ENCODE measurements at regions not wholly inside any gene's neighbourhood (a gene's known extent, or its start where the extent isn't known, plus 50 kb on each side); places are given as distances from the start of the nearest gene placed in this dataset.

DNA sequence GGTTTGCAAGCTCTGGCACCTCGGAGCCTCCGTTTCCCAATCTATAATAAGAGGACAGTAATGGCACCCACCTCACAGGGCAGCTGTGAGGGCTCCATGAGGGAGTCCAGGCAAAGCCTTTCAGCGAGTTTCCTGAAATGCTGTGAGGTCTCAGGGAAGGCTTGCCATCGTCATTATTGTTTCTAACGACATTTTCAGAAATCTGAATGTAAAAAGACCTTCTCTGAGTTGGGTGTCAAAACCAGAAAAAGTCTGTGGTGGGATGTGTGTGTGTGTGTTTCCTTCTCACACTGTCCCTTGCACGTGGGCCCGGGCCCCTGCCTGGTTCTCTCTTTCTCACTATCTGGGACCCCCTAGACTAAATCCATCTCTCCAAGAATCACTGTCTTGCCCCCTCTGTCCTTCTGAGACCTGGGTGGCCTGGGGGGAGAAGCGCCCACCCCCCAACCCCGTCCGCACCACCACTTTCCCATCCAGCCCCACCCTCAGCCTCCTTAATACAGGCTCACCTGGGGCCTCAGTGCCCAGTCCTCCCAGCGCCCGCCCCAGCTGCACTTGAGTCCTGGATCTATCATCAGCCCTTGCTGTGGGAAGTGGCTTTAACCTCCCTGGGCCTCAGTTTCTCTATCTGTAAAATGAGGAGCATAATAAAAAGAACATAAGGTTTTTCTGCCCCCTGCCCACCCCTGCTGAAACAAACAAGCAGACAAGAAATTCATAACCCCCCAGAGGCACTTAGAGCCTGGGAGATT is 180.3 kb downstream of the C9orf50 start:
- no peak for TF ChIP-seq GATA3 (IDR thresholded peaks at IDR 0.05; ENCODE audit: low read depth, low read length)
- no peak for TF ChIP-seq GATA2 (IDR thresholded peaks at IDR 0.05; ENCODE audit: low read depth, low read length)

DNA sequence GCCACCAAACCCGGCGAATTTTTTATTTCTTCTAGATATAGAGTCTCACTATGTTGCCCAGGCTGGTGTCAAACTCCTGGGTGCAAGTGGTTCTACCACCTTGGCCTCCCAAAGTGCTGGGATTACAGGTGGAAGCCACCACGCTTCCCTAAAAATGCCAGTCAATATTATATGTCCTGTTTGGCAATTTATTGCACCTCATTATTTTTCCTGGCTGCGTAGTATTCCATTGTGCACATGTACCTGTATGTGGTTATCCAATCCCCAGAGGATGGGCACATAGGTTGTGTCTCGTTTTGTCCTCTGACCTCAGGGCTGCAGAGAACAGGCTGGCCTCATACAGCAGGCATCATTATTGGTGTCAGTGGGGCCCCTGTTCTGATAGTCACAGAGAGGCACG is 181.7 kb downstream of the C9orf50 start:
- TF ChIP-seq GATA3 (IDR thresholded peaks at IDR 0.05; ENCODE audit: low read depth, low read length) (no peak), GATA2 (IDR thresholded peaks at IDR 0.05; ENCODE audit: low read depth, low read length) (no peak)

DNA sequence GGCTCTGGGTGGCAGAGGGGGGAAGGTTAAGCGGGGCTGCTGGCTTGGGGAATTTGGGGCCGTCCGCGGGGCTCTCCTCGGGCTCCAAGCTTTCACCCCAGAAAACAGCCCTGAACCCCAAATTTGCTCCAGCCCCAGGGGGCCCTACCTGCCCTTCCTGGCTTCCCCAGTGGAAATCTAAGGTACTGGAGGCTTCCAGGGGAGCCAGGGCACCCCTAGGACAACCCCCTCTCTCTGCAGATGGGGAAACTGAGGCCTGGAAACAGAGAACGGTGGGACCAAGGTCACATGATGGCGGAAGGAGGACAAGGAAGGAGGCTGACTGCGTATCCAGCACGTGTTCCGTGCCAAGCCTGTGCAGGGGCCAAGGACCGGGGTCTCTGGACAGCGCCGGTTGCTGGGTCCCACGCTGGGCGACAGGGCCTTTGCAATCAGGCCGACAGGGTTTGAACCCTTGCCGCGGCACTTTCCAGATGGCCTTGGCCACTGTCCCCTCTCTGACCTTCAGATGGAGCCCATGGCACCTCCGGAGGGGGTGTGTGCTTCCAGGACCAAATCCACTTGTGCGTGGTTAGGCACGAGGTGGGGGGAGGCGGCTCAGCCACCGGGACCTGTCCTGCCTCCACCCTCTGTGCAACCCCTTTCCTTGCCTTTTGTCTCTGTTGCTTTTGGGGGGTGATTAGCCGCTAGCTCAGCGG is 183.1 kb downstream of the C9orf50 start:
- TF ChIP-seq GATA2 (IDR thresholded peaks at IDR 0.05; ENCODE audit: low read depth, low read length), result no peak
- TF ChIP-seq GATA3 (IDR thresholded peaks at IDR 0.05; ENCODE audit: low read depth, low read length), result no peak

DNA sequence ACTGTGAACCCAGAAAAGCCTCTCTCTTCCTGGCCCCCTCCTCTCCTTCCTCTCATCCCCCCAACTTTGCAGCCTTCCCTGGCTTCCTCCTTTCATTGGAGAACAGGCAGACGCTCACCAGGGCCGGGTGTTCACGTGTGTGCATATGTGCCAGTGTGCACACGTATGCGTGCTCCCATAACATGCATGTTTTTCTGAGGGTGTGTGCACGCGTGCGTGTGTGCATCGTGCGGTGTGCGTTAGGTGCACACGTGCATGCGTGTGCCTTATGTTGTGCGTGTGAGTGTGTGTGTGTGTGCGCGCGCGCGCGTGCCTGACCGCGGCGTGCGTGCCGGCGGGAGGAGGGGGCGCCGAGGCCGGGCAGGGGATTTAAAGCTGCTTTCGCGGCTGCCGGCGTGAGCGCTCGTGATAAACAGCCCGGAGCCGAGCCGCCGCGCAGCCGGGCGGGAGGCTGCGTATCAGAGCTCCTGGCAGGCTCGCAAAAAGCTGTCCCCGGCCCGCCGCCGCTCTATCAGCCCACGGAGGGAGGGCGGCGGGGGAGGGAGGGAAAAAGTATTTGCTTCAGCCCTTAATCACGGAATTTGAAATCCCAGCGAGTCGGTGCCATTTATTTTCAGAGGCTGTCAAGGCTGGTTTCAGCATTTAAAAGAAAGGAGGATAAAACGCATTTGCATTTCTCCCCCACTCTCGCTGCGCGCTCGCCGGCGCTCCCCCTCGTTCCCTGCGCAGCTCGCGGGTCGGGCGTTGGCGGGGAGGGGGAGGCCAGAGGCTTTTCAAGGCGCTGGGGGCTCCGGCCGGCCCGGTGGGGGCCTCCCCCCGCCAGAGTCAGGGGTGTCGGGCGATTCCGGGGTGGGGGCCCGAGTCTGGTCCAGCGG is 183.9 kb downstream of the C9orf50 start:
- TF ChIP-seq GATA2 (IDR thresholded peaks at IDR 0.05; ENCODE audit: low read depth, low read length) (no peak), GATA3 (IDR thresholded peaks at IDR 0.05; ENCODE audit: low read depth, low read length) (no peak)

DNA sequence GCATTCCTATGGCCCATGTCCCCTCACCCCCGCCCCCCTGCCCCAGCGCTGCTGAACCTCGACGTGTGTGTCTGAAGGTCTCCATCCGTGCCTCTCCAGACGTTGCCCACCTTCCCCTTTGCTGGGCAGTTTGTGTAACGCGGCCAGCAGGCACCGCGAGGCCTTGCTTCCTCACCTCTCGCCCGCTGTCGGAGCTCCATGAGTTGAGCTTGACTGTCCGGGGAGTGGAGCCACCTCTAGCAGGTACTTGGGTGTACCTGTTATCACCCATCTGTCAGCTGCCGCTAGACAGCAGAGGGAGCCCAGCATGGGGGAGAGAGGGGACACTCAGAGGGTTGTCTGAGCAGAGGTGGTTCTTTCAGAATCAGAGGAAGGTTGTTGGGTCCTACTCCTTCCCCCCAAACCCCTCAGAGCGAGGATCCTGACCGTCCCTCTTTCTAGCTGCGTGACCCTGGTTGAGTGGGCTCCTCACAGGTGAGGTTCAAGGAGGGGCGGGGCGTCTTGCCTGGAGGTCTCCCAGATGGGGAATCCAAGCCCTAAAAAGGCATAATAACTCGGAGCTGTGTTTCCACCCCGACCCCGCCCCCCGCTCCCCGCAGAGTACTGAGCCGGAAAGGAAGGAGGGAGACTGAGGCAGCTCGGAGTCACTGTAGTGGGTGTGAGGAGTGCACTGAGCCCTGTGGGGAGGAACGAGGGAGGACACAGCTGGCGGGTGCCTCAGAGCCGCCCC is 184.7 kb downstream of the C9orf50 start:
- TF ChIP-seq GATA3 (IDR thresholded peaks at IDR 0.05; ENCODE audit: low read depth, low read length), result no peak
- no peak for TF ChIP-seq GATA2 (IDR thresholded peaks at IDR 0.05; ENCODE audit: low read depth, low read length)

DNA sequence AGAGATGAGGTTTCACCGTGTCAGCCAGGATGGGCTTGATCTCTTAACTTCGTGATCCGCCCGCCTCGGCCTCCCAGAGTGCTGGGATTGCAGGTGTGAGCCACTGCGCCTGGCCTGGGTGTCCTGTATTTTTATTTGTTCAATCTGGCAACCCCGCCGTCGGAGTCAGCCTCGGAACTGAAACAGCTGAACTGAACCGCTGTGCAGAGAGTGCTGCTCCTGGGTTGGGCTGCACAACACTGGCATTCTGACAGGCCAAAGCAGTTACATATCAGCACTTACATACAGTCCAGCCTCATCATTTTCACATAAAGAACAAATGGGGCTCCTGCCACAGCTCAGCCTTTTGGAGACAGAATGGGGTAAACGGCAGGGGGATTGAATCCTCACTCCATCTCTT is 185.6 kb downstream of the C9orf50 start:
- no peak for TF ChIP-seq GATA3 (IDR thresholded peaks at IDR 0.05; ENCODE audit: low read depth, low read length)
- TF ChIP-seq GATA2 (IDR thresholded peaks at IDR 0.05; ENCODE audit: low read depth, low read length), result no peak

DNA sequence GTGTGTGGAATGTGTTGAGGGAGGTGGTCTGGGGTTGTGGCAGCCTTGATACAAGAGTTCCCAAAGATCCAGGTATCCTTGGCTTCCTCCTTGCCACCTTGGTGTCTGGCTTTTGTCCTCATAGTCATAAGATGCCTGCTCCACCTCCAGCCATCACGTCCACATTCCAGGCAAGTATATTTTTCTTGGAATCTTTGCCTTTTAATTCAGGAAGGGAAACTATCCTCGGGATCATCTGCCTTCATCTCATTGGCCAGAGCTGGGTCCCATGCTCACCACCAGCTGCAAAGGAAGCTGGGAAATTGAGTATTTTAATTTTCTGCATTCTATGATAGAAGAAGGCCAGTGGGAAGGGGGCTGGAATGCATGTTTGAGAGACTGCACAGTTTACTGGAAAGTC is 186.7 kb downstream of the C9orf50 start:
- TF ChIP-seq GATA3 (IDR thresholded peaks at IDR 0.05; ENCODE audit: low read depth, low read length) (no peak), GATA2 (IDR thresholded peaks at IDR 0.05; ENCODE audit: low read depth, low read length) (no peak)

DNA sequence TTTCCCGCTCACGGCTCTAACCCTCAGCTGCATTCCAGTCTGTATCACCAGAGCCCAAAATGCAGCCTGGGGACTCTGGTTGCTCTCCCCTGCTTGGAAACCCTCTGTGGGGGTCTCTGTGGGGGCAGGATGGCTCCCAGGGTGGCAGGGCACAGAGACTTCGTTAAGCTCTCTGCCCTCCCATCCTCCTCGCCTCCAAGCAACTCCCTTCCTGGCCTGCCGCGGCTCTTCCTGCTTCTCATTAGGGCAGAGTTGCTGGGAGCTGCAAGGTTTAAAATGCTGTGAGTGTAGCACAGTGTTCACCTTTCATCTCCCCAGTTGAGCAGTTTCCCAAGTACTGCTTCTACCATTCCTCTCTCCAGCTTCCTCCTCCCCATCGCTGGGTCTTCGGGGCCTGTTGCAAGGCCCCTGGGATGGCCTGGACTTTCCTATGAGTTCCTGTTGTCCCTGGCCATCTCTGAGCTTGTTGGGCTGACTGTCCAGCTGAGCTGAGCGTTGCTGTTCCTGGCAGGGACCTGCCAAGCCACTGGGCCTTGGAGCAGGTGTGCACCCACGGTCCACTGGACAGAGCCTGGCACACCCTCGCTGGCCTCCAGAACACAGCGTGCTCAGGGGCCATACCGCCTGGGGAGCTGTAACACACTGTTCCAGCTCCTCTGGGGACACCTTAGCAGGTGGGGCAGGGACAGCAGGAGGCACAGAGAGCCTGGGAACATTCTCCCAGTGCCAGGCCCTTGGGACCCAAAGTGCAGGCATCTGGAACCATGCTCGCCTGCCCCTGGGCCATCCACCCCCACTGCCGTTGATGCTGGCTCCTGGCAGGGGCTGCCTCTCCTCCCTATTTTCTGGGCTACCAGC is 188.4 kb downstream of the C9orf50 start:
- TF ChIP-seq GATA3 (IDR thresholded peaks at IDR 0.05; ENCODE audit: low read depth, low read length), result no peak
- TF ChIP-seq GATA2 (IDR thresholded peaks at IDR 0.05; ENCODE audit: low read depth, low read length), result no peak

DNA sequence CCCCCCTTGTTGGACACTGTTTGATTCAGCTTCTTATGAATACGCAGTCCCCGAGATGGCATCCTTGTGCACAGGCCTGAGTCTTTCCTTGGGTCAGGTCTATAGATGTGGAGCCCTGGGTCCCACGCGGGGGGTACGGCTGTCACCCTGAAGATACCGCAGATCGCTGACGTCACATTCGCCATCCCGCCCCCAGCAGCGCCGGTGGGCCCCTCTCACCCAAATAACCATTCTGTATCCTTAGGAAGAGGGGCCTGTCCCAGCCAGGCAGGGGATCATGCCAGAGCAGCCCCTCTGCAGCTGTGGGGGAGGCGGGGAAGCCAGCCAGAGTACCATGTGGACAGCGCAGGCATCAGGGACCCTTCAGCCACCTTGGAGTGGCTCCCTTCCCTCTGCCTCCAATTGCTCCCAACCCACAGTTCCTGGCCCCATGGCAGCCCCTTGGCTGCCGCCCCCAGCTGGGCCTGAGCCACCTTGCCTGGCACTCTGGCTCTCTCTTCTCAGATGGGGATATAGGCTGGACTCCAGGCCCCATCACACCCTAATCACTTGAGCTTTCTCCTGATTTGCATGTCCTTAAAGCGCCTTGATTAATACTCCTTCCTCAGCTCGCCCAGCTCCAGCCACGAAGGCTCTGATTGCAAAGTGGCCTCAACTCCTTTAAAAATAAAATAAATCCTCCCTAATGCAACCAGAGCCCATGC is 189.8 kb downstream of the C9orf50 start:
- TF ChIP-seq GATA2 (IDR thresholded peaks at IDR 0.05; ENCODE audit: low read depth, low read length), result no peak
- TF ChIP-seq GATA3 (IDR thresholded peaks at IDR 0.05; ENCODE audit: low read depth, low read length), result no peak

DNA sequence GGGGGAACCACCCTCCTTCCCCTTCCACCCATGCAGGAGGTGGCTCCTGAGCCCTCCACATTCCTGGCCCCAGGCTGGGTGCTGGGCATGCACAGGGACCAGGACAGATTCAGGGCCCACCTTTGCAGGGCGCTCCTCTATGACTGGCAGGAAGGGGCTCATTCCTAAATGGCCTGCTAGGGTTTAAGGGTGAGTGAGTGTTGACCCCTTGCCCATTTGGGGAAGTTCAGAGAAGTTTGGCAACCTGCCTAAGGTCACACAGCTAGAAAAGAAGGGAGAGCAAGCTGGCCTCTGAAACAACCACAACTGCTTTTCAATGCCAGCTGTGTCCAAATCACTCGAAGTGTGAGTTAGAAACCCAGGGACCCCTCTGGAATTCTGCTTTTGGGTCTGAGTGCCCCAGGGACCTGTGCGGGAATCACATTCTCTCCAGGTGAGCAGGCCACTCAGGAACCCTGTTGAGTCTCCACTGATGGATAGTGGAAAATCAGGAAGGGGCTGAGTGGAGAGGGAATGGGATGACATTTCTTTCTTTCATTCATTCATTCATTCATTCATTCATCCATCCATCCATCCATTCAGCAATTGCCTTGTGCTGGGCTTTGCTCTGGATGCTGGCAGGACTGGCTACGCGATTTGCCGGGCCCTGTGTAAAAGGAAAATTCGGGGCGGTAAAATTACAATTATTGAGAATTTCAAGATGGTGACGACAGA is 191.9 kb downstream of the C9orf50 start:
- TF ChIP-seq GATA3 (IDR thresholded peaks at IDR 0.05; ENCODE audit: low read depth, low read length) (no peak), GATA2 (IDR thresholded peaks at IDR 0.05; ENCODE audit: low read depth, low read length) (no peak)

DNA sequence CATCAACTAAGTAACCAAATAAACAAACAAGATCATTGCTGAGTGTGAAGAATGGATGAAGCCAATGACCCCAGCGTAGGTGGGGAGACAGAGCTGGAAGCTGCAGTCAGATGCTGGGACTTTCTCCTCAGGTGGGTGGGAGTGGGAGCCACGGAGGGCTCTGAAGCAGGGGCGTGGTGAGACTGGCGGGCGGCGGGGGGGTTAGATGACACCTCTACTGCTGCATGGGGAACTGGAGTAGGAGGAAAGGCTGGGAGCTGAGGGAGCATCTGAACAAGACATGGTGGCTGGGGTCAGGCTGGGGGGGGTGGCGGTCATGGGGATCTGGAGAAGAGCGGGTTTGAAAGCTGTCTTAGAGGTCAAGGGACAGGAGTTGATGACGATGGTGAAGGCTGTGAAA is 193.8 kb downstream of the C9orf50 start:
- TF ChIP-seq GATA2 (IDR thresholded peaks at IDR 0.05; ENCODE audit: low read depth, low read length), result no peak
- TF ChIP-seq GATA3 (IDR thresholded peaks at IDR 0.05; ENCODE audit: low read depth, low read length), result no peak

DNA sequence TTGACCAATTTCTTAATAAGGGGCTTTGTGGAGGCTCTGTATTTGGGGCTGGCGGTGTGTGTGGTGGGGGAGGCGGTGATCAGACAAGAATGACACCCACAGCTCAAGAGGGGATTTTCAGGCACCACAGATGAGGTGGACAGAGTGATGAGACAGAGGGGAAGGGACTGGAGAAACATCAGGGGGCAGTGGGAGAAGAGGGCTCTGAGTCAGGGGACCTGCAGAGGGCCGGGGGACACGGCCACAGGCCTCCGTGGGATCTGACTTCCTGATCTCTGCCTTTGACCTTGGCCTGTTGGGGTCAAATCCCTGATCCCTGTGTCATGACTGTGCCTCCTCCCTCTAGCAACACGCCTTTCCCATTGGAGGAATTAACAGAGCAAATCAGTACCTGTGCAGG is 197.7 kb downstream of the C9orf50 start:
- no peak for TF ChIP-seq GATA2 (IDR thresholded peaks at IDR 0.05; ENCODE audit: low read depth, low read length)

Measured in SH-SY5Y (cell line).